ENCODE measurements at regions not wholly inside any gene's neighbourhood (a gene's known extent, or its start where the extent isn't known, plus 50 kb on each side); places are given as distances from the start of the nearest gene placed in this dataset.

DNA sequence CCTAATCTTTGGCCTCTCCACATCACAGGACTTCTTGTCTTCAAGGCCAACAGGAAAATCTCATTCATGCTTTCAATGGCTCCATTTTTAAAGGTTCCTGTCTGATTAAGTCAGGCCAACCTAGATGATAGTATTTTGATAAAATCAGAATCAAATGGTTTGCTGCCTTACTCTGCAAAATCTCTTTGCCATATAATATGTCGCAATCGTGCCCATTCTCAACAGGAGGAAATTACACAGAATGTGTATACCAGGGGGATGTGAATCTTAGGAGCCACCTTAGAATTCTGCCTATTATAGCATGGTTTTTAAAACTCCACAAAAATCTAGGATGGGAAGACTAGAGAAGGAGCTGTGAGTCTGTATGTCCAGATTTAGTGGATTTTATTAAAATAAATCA lies 612.9 kb upstream of the MAN1A1 start:
- TF ChIP-seq, protein P1, sequence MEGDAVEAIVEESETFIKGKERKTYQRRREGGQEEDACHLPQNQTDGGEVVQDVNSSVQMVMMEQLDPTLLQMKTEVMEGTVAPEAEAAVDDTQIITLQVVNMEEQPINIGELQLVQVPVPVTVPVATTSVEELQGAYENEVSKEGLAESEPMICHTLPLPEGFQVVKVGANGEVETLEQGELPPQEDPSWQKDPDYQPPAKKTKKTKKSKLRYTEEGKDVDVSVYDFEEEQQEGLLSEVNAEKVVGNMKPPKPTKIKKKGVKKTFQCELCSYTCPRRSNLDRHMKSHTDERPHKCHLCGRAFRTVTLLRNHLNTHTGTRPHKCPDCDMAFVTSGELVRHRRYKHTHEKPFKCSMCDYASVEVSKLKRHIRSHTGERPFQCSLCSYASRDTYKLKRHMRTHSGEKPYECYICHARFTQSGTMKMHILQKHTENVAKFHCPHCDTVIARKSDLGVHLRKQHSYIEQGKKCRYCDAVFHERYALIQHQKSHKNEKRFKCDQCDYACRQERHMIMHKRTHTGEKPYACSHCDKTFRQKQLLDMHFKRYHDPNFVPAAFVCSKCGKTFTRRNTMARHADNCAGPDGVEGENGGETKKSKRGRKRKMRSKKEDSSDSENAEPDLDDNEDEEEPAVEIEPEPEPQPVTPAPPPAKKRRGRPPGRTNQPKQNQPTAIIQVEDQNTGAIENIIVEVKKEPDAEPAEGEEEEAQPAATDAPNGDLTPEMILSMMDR (IDR thresholded peaks at IDR 0.05) = no peak
- TF ChIP-seq EP300 (IDR thresholded peaks at IDR 0.05) = no peak
- no peak for TF ChIP-seq POLR2A (IDR thresholded peaks at IDR 0.05)
- no peak overlapping the region for H3K4me3 ChIP-seq
- H3K4me1 ChIP-seq = no peaks in the 10 kb centered on the region
- 89 to 92% methylated on average over 2 of the region's 2 CpGs for WGBS, 2 donors
- H3K27me3 ChIP-seq = no peaks in the 10 kb centered on the region
- H3K27ac ChIP-seq = no peak overlapping the region
- H3K36me3 ChIP-seq = no peaks in the 10 kb centered on the region
- H3K9me3 ChIP-seq = no peaks in the 10 kb centered on the region
- DNase-seq (ENCODE audit: low spot score in 2 of 2) = no peak

DNA sequence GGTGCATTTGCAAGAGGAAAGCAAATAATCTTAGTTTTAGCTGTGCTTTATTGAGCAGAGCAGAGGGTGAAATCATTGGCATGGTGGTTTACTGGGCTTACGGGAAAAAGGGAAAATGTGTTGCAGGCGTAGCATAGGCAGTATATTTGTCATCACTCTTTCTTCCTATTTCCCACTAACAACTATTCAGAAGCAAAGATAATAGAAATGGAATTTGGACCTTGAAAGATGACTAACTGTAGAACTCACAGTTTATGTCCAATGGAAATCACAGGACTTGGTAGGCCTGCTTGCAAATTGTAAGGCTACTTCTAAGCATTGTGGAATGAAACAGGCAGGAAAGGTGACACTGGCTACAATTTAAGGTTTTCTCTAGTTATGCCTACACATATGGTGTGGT lies 611.9 kb upstream of the MAN1A1 start:
- no peak for DNase-seq (ENCODE audit: low spot score in 2 of 2)
- H3K27me3 ChIP-seq = no peaks in the 10 kb centered on the region
- TF ChIP-seq, protein P1 (IDR thresholded peaks at IDR 0.05) = no peak
- TF ChIP-seq POLR2A (IDR thresholded peaks at IDR 0.05) (no peak), EP300 (IDR thresholded peaks at IDR 0.05) (no peak)
- no peaks in the 10 kb centered on the region for H3K36me3 ChIP-seq
- no peaks in the 10 kb centered on the region for H3K9me3 ChIP-seq
- no peak overlapping the region for H3K27ac ChIP-seq
- WGBS, 2 donors = 88 to 99% methylated on average over 2 of the region's 2 CpGs
- no peak overlapping the region for H3K4me3 ChIP-seq
- no peaks in the 10 kb centered on the region for H3K4me1 ChIP-seq

DNA sequence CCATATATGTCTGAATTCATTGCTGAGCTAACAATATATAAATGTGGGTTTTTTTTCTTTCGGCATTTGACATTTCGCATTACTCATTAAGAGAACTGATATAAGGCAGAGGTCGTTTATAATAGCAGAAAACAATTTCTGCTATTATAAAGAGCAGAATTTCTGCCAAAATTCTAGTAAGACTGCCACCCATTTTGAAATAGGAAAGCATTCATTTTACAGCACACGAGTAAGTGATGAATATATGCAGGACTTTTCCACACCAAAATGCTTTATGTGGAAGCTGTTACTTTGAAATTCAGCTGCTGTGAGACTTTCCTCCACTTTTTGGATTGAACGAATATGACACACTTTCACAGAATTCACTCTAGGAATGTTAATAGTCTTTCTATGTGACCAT lies 610.9 kb upstream of the MAN1A1 start:
- Histone ChIP-seq H3K27ac (no peak overlapping the region), H3K27me3 (no peaks in the 10 kb centered on the region), H3K4me3 (no peak overlapping the region), H3K9me3 (no peaks in the 10 kb centered on the region), H3K36me3 (no peaks in the 10 kb centered on the region), H3K4me1 (no peaks in the 10 kb centered on the region)
- no peak for DNase-seq (ENCODE audit: low spot score in 2 of 2)
- WGBS, 2 donors = 36 to 42% methylated on average over 5 of the region's 5 CpGs
- TF ChIP-seq, protein P1 (IDR thresholded peaks at IDR 0.05) = no peak
- no peak for TF ChIP-seq EP300 (IDR thresholded peaks at IDR 0.05)
- TF ChIP-seq POLR2A (IDR thresholded peaks at IDR 0.05) = no peak

DNA sequence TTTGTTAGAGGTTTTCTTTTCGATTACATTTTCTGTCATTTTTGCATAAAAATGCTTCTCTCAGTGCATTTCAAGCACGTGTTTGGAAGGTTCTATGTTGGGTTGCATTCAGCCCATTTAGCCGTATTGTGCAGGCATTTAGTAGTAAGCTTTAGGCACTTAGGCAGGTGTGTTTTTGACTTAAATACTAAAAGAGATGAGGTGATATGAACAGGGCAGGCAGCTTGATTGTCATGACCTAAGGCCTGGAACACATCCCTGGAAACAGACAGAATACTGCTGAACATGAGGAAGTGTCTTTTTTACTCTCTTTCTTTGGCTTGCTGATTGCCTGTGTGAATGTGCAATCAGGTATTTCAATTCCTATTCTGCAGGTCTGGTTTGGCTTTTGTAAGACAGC lies 610.5 kb upstream of the MAN1A1 start:
- TF ChIP-seq, protein P1 (IDR thresholded peaks at IDR 0.05) = no peak
- TF ChIP-seq POLR2A (IDR thresholded peaks at IDR 0.05) (no peak), EP300 (IDR thresholded peaks at IDR 0.05) (no peak)
- H3K4me1 ChIP-seq = no peaks in the 10 kb centered on the region

DNA sequence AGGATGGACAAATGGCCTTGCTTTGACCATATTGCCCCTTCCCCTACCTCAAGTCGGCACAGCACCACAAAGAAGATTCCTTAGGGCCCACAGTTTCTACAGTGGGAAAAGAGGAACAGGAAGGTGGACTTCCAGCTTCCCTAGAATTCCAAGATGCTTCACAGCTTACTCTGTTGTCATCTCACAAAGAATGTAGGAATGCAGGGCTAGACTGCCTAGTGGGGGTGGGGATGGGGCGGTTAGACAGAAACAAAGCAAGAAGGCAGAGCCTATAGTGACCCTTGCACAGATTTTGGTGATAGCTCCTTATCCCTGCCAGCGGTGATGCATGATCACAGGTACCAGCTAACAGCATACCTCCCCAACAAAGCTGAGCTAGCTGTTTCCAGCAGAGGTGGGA lies 607.6 kb upstream of the MAN1A1 start:
- Histone ChIP-seq H3K9me3 (no peaks in the 10 kb centered on the region), H3K4me3 (no peak overlapping the region), H3K4me1 (no peaks in the 10 kb centered on the region), H3K36me3 (no peaks in the 10 kb centered on the region), H3K27ac (no peak overlapping the region), H3K27me3 (no peaks in the 10 kb centered on the region)
- WGBS, 2 donors = 76 to 85% methylated on average over 3 of the region's 3 CpGs
- DNase-seq (ENCODE audit: low spot score in 2 of 2) = no peak
- TF ChIP-seq EP300 (IDR thresholded peaks at IDR 0.05) = no peak
- TF ChIP-seq, protein P1 (IDR thresholded peaks at IDR 0.05) = no peak
- TF ChIP-seq POLR2A (IDR thresholded peaks at IDR 0.05) = no peak

More for the DNA sequence above, 610.5 kb upstream of the MAN1A1 start:
- 46 to 49% methylated on average over 3 of the region's 3 CpGs for WGBS, 2 donors
- Histone ChIP-seq H3K36me3 (no peaks in the 10 kb centered on the region), H3K27ac (no peak overlapping the region), H3K9me3 (no peaks in the 10 kb centered on the region), H3K4me3 (no peak overlapping the region), H3K27me3 (no peaks in the 10 kb centered on the region)
- no peak for DNase-seq (ENCODE audit: low spot score in 2 of 2)

Measured in tibial nerve (tissue), 4 donors.